SW480 (cell line): ENCODE measurements at regions not wholly inside any gene's neighbourhood (a gene's known extent, or its start where the extent isn't known, plus 50 kb on each side); places are given as distances from the start of the nearest gene placed in this dataset.

Source experiments
- DNase-seq: peaks from one replicate; pipeline ENCODE4 v3.0.0-alpha.2; 2016; ENCODE audit warnings: low spot score

DNA sequence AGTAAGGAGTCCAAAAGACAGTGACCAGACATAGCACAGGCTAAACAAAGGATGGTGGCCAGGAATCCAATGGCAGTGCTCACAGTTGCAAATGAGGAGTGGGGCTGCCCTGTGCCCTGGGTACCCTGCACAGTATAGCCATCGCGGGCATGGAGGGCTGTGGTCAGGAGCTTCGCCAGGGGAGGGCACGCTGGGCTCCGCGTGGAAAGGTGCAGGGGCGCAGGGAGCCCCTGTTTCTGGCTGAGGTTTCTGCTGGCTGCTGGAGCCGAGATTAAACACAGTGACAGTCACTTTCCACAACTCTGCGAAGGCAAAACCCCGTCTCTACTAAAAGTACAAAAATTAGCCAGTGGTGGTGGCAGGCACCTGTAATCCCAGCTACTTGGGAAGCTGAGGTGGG is 194.7 kb downstream of the GALR1 start:
- DNase-seq = no peak

DNA sequence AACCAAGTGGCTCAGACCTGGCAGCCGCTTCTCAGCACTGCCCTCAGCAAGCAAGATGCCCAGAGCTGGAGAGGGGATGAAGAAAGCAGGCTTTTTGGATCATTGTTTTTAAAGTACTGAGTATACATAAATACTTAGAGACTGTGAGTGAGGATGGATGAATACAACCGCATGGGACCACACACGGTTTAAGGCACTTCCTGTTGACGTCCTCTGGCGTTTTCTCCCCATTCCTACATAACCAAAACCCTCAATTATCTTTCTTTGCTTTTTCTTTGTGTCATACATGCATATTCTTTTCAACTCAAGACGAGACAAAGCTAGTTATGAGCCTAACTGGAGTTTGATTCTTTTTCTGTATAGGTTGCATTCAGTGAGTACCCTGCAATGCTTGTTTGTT is 198.4 kb downstream of the GALR1 start:
- no peak for DNase-seq

DNA sequence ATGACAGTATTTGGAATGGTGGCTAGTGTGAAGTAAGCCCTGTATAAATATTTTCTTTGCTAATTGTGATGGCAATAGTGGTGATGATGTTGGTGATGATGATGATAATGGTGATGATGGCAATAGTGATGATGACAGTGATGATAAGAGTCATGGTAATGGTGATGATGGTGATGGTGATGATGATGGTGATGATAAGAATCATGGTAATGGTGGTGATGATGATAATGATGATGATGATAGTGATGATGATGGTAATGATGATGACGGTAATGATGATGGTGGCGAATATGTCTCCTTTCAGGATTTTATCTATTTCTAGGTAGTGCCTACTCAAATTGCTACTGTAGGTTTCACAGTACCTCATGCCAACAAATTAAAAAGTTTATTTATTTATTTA is 205.4 kb downstream of the GALR1 start:
- no peak for DNase-seq

DNA sequence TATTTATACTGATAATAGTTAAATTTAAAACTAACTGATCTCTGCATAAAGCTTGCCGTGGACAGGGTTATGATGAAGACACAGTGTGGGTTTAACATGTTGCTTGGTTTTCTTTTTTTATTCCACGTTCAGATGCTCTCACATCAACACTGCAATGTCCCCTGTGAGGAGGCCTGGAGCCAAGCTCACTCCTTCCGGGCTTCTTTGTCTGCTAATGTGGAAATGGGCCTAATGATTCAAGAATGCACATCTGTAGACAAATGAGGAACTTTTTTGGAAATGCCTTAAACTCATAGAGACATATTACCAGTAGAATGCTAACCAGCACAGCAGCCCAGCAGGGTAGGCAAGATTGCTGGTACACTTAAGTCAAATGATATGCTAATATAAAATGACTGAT is 208.0 kb downstream of the GALR1 start:
- DNase-seq = no peak

DNA sequence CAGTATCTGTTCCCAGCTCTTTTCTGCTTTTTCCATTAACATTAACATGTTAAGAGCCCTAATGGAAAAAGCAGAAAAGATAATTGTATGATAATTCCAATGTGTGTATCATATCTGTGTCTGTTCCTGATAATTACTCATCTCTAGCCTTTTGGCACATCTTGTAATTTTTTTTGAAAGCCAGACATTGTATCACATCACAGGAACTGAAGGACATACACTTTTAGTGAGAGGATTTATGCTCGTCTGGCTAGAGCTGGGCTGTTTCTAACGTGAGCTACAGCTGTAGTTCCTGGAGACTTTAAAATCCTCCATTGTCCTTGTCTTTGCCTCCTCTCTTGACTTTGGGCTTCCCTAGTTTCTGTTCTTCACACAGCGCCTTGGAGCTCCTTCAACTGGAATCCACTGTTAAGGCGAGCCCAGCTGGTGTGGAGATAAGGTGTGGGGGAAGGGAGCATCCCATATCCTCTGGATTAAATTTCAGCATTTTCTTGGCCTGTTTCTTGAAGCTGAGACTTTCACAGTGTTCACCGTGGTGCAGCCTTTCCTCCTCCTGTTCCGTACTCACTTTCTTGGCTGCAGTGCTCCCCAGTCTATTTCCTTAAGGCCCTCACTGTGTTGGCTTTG is 211.5 kb downstream of the GALR1 start:
- DNase-seq = no peak

DNA sequence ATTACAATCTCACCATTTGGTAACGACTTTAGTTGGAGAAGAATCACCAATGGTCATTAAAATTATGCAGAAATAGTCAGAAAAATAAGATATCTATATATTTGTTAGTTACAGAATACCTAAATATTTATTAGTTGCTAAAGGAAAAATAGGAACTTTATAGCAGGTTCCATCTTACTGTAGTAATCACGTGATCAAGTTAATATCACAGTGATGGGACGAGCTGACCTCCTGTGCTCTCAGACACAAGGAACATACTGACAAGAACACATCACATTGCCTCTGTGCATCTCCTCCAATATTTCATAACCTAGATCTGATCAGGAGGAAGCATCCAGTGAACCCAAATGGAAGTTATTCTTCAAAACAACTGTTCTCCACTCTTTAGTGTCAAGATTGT is 215.3 kb downstream of the GALR1 start:
- DNase-seq = no peak

DNA sequence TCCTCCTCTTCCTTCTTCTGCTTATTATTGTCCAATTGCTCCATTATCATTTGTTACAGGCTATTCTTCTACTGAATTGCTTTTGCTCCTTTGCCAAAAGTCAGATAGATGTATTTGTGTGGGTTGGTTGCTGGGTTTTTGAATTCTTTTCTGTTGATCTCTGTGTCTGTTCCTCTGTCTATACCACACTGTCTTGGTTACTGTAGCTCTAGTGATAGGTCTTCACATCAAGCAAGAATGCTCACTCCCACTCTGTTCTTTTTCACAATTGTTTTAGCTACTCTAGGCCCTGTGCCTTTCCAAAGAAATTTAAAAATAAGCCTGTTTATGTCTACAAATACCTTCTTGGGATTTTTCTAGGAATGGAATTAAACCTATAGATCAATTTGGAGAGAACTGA is 217.2 kb downstream of the GALR1 start:
- no peak for DNase-seq

DNA sequence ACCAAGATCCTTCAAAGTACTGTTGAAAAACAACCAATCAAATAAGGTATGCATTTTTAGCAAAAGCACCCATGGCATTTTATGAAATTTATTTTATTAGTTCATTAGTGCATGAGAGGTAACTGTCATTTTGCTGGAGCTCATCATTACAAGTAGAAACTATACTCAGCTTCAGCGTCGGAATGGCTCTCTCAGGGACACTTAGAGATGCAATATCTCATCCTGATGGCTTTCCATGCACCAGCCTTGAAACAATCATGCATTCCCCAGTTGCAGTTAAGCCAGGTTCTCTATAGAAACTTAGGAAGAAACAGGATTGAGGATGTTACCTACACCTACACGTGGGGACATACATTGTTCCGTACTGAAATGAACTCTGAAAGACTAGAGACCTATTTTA is 219.5 kb downstream of the GALR1 start:
- no peak for DNase-seq

DNA sequence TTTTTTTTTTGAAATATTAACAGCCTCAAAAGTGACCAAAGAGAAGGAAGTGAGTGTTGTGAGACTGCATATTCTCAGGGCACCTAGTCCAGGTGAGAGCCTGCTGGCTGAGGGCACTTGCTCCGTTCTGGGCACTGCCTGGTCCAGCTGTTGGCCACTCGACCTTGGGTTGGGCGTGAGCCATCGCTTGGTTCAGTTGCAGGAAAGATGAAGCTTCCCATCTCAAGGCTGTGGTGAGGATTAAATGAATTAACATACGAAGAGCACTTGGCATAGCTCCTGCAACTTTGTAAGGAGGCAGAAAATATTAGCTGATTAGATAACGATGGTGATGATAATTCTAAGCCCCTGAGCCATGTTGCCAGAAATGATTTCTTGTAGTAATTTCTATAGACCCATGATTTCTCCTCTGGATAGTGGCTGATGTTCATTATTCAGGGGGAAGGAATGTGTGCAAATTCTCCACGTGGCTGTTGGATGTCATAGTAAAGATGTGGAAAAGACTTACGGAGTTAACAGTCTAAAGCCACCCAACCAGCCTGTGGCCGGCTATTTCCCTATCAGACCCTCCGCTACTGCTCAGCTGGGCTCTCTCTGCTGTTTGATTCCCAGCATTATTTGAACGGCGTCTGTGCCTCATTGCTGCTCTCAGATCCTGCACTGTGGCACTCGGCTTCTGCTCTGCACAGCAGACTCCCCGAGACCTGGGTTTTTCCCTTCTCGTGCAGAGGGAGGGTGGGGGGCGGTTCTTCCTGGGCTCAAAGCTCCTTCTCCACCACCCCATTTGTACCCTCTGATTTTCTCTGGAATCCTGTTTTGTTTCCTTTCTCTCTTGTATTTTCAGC is 221.1 kb downstream of the GALR1 start:
- no peak for DNase-seq

DNA sequence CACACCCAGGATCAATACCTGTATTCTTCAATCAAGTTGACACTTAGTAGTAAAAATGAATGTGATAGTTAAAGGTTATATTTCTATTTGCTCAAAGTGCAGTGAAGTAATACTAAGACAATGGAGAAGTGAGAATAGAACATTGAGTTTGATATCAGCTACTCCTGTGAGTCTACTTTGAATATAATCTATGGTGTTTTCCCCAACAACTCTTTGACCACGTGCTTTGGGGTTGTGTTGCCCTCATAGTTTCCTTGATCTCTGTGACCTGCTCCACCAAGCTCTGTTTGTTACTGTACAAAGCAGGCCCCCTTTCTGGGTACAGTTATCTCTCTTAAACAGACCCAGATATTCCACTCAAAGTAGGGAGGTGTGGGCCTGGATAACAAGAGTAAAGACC is 222.9 kb downstream of the GALR1 start:
- no peak for DNase-seq

DNA sequence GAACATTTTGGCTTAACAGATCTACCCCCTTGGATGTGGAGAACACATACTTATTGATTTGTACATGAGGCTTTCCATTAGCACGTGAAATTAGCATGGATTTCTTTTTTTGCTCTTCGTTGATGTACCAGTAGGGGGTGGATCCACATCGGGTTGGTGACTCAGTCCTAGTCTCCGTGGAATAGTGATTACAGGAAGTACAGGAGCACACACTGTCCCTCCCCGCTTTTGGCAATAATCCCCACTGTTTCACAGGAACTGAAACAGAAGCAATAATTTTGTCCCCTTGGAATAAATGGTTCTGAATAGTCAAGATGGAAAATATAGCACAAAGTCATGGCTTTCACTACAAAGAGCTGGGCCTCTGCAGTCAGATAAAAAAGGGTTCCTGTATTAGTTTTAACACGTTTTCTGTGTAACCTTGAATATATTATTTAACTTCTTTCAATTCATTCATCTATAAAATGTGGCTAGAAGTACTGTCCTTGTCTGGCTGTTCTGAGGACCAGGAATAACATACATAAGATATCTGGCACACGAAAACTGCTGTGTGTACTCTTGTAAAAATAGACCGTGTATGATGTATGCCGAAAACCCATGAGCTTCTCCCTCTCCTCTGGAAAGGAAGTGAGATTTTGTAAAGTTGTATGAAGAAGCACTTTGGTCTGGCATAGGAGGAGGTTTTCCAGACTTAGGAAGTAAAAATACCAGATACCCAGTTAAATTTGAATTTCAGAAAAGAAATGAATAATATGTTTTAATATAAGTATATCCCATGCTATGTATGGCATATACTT is 229.2 kb downstream of the GALR1 start:
- DNase-seq = no peak

DNA sequence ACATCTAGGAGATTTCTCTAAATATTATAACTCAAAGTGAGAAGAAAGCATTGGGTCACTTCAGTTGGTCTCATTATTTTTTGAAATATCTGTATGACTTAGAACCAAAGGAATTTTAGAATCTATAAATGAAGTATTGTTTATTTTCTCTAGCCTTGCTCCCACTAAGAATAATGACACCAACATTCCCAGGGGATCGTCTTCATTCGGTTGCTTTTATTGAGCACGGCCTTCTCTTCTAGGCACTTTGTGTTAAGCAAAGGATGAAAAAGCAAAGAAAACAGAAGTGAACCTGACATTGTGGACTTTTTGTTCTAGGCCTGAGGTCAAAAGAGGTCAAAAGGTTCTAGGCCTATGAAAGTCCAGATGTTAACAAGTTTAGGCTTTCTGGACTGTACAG is 231.9 kb downstream of the GALR1 start:
- DNase-seq = no peak

DNA sequence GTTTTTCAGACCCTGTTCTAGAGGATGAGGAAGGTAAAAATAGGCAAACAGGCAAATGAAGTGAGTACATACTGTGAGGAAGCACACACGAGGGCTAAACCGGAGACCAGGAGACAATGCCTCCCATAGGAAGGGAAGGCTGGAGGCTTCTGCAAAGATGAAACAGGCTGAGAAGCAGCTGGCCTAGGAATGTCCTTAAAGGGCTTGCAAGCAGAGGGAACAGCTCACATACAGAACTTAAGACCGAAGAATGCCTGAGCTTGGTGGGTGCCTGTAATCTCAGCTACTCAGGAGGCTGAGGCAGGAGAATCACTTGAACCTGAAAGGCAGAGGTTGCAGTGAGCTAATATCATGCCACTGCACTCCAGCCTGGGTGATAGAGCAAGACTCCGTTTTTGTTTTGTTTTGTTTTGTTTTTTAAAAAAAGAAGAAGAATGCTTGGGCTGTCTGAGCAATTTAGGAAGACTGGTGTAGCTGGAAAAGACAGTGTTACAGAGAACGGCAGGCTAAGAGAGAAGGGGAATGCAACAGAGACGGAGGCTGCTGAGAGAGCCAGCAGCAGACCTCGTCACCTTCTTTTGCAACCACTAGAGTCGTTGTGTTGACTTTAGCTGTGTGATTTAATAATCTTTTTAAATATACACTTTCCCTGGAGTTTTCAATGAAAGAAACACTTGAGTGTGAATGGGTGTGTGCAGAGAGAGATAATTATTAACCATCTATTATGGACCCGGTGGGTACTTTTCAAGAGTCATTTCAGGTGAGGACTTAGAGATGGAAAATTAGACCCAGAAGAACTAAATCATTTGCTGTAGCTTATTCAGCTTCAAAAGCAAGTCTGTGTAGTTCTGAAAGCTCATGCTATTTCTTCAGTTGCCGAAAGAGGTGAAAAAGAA is 232.8 kb downstream of the GALR1 start:
- no peak for DNase-seq

DNA sequence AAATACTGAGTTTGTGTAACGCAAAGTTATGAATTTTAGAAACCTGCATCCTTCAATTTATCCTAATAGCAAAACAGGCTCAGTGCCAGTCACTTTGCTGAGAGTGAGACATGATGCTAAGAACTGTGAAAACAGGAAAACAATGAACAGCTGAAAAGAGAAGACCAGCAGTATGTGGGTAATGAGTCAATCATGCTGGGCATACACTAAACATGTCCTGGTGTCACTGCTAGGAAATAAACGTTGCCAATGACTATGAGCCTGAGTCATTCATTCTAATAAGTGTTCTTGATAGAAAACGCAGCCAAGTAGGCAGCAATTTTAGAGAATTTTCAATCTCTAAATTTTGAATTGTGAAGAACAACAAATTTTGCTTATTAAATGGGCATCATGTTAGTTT is 237.3 kb downstream of the GALR1 start:
- DNase-seq = no peak

DNA sequence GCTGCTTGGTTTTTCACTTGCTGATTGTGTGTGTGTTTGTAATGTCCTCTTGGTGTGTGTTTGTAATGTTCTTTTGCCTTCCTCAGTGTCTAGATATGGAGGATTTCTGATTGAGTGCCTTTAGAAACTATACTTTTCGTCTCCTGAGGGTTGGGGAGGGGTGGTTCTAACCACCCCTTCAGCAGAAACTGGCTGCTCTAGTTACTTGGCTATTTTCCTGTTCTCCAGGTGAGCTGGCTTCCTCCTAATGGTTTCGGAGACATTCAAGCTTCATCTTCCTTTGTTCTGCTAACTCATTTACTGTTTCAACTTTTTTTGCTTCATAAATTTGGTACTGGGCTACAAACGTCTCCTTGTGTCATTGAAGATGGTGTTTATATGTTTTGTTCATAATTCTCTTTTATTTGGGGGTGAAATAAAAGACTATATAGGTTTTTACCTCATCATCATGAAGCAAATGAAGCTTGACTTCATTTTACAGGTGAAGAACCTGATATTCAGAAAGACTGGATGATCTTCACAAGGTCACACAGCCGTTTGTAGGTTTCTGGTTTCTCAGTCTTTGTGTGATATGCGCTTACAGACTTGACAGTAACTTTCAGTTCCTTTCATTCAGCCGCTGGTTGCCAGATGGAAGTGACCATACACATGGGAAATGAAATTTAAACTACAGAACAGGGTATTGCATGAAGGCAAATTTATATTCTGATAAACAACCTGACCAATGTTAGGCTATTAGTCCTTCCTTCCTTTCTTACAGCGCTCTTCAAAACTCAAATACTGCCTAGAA is 238.5 kb downstream of the GALR1 start:
- DNase-seq = no peak

DNA sequence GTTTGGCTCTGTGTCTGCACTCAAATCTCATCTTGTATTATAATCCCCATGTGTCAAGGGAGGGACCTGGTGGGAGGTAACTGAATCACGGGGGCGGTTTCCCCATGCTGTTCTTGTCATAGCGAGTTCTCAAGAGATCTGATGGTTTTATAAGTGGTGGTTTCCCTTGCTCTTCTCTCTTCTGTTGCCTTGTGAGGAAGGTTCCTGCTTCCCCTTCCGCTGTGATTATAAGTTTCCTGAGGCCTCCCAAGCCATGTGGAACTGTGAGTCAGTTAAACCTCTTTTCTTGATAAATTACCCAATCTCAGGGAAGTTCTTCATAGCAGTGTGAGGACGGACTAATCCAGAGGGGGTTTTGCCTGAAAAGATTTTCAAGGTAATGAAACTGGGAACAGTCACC is 245.4 kb downstream of the GALR1 start:
- no peak for DNase-seq

DNA sequence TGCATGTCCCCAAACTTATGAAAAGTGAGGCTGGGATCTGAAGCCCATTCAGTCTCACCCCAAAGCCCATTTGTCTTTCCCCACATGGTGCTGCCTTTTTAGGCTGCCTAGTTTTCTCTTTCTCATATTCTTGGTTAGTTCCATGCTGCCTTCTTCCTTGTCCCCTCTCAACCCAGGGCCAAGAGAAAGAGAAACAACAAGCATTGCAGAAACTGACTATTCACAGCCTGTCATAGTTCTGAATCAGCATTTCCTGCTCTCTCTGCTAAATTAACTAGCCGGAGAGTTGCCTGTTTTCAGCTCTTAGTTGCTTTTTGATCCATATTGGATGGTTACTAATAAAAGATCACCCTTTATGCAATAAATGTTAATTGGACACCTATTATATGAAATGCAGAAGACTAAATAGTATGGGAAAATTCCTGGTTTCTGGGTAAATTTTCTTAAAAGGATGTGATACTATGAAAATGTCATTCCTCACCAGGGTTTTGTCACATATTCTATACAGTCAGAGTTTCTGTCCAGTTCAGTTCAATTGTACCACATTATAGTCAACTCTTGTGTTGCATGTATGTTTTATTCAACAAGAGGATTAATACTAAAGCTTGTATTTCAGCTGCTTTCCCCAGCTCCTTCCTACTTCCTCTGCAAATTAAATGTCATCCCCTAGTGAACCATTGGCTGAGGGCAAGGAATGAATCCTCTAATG is 246.5 kb downstream of the GALR1 start:
- no peak for DNase-seq

DNA sequence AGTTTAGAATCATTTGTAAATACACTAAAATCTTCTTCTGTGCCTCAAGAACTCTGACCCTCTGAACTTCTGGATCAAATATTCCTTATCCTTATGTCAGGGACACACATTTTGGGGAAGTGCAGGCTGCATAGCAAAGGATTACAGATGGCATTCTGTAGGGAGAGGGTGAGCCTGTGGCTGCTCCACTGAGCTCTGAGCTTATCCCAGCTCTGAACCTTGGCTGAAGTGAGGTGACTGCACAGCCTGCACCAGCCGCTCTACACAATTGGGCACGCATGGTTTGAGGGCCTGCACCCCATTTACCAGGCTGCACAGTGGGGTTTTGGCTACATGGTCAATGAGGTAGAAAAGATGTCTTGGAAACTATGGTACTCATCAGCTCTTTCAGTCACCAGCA is 251.6 kb downstream of the GALR1 start:
- no peak for DNase-seq

DNA sequence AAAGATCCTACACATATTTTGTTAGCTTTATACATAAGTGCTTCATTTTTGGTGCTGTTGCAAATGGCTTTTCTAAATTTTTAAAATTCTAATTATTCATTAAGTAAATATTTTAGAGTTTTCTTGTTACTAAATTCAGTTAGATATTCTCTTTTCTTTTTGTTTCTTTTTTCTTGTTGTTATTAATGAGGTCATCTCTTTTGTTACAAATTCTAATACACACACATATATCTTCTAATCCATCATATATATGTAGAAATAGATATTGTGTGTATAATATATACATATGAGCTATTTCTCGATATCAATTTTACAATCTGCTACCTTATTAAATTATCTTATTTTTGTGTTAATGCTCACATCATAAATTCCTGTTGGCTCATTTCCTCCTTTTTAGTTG is 255.9 kb downstream of the GALR1 start:
- DNase-seq = no peak

DNA sequence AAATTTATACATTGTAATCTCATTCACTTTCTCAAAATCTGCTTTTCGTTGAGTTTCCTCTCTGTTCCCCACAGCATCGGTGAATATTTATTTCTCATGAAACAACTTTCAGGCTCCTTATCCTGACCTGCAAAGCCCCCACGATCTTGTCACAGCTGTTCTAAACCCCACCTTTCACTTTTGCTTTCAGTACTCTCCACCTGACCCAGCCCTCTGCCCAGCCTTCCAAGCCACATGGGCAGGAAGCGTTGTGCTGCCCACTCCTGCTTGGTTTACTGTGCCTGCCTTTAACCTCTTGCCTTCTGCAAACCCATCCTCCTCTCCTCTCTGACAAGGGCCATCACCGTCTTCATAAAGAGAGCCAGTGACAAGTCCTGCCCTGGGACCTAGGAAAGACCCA is 262.5 kb downstream of the GALR1 start:
- no peak for DNase-seq

DNA sequence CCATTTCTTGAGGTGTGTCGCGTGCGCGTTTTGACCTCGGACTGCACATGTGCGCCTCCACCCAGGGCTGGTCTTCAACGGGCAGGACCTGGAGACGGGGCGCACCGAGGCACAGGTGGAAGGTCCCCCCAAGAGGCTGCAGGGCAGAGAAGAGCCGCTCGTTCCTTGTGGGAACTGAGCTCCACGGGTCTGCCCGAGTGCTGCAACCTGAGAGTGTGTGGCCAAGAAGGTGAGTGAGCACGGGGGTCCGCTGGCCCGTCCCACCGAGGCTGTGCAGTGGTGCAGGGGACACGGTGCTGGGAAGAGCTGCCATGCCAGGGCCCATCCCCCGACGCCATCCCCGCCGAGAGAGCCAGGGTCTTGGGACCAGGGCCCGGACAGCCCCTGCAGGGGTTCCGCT is 268.3 kb downstream of the GALR1 start:
- DNase-seq = no peak
